ENCODE measurements at regions not wholly inside any gene's neighbourhood (a gene's known extent, or its start where the extent isn't known, plus 50 kb on each side); places are given as distances from the start of the nearest gene placed in this dataset.

GRCh38 chr2:236446521-236446920 lies 123.1 kb upstream of the ACKR3 start:
- H3K36me3 ChIP-seq (ENCODE audit: control insufficient read depth, insufficient read depth, low read length) = no peaks in the 10 kb centered on the region
- no peak for DNase-seq (ENCODE audit: extremely low read depth, insufficient read length)
- no peak overlapping the region for H3K4me3 ChIP-seq (replicated peaks; ENCODE audit: low read depth, low read length)
- no peaks in the 10 kb centered on the region; the same call in 1 of the 2 replicates for H3K27me3 ChIP-seq (replicated peaks; ENCODE audit: control insufficient read depth, insufficient read depth, low read length)
- no peak for TF ChIP-seq CTCF (IDR thresholded peaks at IDR 0.05; ENCODE audit: insufficient read depth, low read length, poor library complexity, severe bottlenecking)

GRCh38 chr2:236449167-236449761 lies 120.4 kb upstream of the ACKR3 start:
- Histone ChIP-seq H3K4me3 (replicated peaks; ENCODE audit: low read depth, low read length) (no peak overlapping the region), H3K27me3 (replicated peaks; ENCODE audit: control insufficient read depth, insufficient read depth, low read length) (no peaks in the 10 kb centered on the region; the same call in 1 of the 2 replicates), H3K36me3 (ENCODE audit: control insufficient read depth, insufficient read depth, low read length) (no peaks in the 10 kb centered on the region)
- TF ChIP-seq CTCF (IDR thresholded peaks at IDR 0.05; ENCODE audit: insufficient read depth, low read length, poor library complexity, severe bottlenecking) = no peak
- DNase-seq (ENCODE audit: extremely low read depth, insufficient read length) = no peak

GRCh38 chr2:236452238-236452637 lies 117.4 kb upstream of the ACKR3 start:
- no peak overlapping the region for H3K4me3 ChIP-seq (replicated peaks; ENCODE audit: low read depth, low read length)
- DNase-seq (ENCODE audit: extremely low read depth, insufficient read length) = no peak
- TF ChIP-seq CTCF (IDR thresholded peaks at IDR 0.05; ENCODE audit: insufficient read depth, low read length, poor library complexity, severe bottlenecking) = no peak
- H3K36me3 ChIP-seq (ENCODE audit: control insufficient read depth, insufficient read depth, low read length) = no peaks in the 10 kb centered on the region
- H3K27me3 ChIP-seq (replicated peaks; ENCODE audit: control insufficient read depth, insufficient read depth, low read length) = no peaks in the 10 kb centered on the region; the same call in 1 of the 2 replicates

- Histone ChIP-seq H3K27me3 (replicated peaks; ENCODE audit: control insufficient read depth, insufficient read depth, low read length) (no peaks in the 10 kb centered on the region; the same call in 1 of the 2 replicates), H3K4me3 (replicated peaks; ENCODE audit: low read depth, low read length) (no peak overlapping the region), H3K36me3 (ENCODE audit: control insufficient read depth, insufficient read depth, low read length) (no peaks in the 10 kb centered on the region)
- DNase-seq (ENCODE audit: extremely low read depth, insufficient read length) = no peak
- no peak for TF ChIP-seq CTCF (IDR thresholded peaks at IDR 0.05; ENCODE audit: insufficient read depth, low read length, poor library complexity, severe bottlenecking)
Measured at GRCh38 chr2:236454076-236454475, 115.5 kb upstream of the ACKR3 start.

GRCh38 chr2:236459393-236459792 lies 110.2 kb upstream of the ACKR3 start:
- Histone ChIP-seq H3K4me3 (replicated peaks; ENCODE audit: low read depth, low read length) (no peak overlapping the region), H3K36me3 (ENCODE audit: control insufficient read depth, insufficient read depth, low read length) (no peaks in the 10 kb centered on the region), H3K27me3 (replicated peaks; ENCODE audit: control insufficient read depth, insufficient read depth, low read length) (no peaks in the 10 kb centered on the region; the same call in 1 of the 2 replicates)
- no peak for TF ChIP-seq CTCF (IDR thresholded peaks at IDR 0.05; ENCODE audit: insufficient read depth, low read length, poor library complexity, severe bottlenecking)
- no peak for DNase-seq (ENCODE audit: extremely low read depth, insufficient read length)

GRCh38 chr2:236464140-236464539 lies 105.5 kb upstream of the ACKR3 start:
- DNase-seq (ENCODE audit: extremely low read depth, insufficient read length) = no peak
- Histone ChIP-seq H3K4me3 (replicated peaks; ENCODE audit: low read depth, low read length) (no peak overlapping the region), H3K36me3 (ENCODE audit: control insufficient read depth, insufficient read depth, low read length) (no peaks in the 10 kb centered on the region), H3K27me3 (replicated peaks; ENCODE audit: control insufficient read depth, insufficient read depth, low read length) (no peaks in the 10 kb centered on the region)
- no peak for TF ChIP-seq CTCF (IDR thresholded peaks at IDR 0.05; ENCODE audit: insufficient read depth, low read length, poor library complexity, severe bottlenecking)

Measured in GM06990 (cell line).